Lung microvascular endothelial cell (primary cell): ENCODE measurements at regions not wholly inside any gene's neighbourhood (a gene's known extent, or its start where the extent isn't known, plus 50 kb on each side); places are given as distances from the start of the nearest gene placed in this dataset.
"Not testable (repeated sequence)": the region's sequence is repeated elsewhere in the genome, so short reads cannot be mapped to it uniquely, and the experiment has no call there.

Experiments used
- DNase-seq, 2 donors: peaks; one replicate each; pipeline versions ENCODE4 v3.0.0 to v3.0.0-alpha.2; 2010; ENCODE audit warnings: low read depth in 2 of 2

DNA sequence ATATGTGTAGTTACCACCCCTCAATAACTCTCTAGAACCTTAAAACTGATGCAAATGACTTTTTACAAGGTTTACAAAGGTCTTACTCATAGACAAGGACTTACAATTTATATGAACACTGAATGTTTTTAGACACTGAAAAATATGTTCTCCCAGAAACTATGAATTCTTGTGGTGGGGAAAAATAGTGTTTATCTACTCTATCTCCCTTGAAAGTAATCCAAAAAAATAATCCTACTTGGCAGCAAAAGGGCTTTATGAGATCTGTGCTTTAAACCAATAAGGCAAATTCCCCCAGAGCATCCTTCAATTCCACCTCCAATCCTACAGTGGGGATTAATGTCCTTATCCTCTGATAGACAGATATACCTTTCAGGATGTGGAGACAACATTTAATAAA, 1984.1 kb upstream of the RAG2 start:
- DNase-seq: no peak

DNA sequence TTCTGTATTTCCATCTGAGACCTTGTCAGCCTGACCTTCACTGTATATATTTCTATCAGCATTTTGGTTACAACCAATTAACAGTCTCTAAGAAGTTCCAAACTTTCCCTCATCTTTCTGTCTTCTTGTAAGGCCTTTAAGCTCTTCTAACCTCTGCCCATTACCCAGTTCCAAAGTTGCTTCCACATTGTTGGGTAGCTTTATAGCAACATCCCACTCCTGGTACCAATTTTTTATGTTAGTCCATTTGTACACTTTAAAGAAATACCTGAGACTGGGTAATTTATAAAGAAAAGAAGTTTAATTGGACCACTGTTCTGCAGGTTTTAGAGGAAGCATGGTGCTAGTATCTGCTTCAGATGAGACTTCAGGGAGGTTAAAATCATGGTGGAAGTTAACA, 1979.7 kb upstream of the RAG2 start:
- no peak for DNase-seq

DNA sequence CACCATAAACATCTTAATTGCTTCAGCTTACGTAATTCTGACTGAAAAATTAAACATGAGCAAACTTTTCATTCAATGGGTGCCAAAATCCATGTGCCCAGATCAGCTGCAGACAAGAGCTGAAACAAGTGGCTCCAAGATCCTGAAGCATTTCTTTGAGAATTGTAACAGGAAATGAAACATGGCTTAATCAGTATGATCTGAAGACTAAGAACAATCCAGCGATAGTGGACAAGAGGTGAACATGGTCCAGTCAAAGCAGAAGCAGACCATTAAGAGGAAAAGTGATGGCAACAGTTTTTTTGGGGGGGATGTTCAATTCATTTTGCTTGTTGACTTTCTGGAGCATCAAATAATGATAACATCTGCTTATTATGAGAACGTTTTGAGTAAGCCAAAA, 1964.5 kb upstream of the RAG2 start:
- no peak for DNase-seq

DNA sequence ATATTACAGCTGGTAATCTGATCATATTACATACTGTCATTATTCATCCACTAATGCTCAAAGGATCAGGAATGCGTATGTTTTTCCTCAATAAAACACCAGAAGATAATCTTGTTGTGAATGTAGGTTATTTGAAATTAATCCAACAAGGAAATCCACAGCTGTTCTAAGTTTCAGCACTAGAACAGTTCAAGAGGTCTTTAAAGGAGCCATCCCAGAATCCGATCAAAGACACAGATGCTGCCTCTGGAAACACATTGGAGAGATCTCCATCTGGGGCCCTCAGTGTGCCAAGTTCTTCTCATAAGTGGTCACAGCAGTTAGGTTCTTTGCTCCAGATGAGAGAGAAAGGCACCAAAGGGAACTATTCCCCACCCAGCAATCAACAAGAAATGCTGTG, 1955.1 kb upstream of the RAG2 start:
- DNase-seq: no peak

DNA sequence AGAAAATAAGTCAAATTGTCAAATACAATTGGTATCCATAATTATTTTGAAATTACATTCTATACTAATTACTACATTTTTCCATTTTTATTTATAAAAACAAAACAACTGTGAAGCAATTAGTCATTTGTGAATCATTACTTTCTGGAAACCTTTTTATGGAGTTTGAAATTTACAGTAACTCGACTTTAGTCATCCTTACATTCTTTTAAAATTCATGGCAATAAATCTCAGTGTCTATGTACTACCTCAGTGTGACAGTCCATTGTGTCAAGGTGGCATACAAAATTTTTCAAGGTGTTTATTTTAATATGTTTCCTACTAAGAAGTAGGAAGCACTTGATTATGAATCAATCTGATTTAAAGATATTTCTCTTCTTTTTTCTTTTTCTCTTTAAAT, 1949.4 kb upstream of the RAG2 start:
- no peak for DNase-seq

DNA sequence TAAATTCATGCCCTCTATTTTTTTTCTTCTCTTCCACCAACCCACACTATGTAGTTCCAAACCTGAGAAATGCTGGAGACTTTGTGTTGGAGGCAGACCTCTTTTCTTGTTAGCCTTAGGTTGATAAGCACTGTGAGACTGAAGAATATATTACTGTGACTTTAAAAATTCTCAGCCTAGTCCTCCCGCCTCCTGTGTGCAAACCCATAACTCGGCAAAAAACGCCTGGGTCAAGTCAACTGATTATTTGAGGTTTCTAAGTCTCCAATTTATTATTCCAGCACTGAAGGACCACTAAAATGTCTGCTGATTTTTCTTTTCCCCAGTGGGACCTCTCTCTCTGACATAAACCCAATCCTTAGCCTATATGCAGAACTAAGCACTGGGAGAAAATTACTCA, 1946.0 kb upstream of the RAG2 start:
- no peak for DNase-seq

DNA sequence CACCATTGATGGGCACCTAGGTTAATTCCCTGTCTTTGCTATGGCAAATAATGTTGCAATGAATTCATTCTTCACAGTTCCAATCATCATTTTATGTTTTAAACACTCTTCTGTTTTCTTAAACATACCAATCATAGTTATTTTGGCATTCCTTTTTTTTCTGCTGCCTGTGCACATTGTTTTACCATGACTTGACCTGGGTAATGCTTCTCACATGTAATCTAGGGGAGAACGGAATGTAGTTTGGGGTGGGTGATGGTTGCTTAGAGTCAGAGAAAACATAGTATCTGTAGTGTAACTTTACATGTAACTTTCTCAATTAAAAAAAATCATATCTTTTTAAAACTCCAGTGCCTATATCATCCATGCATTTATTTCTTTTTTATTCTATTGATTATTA, 1945.3 kb upstream of the RAG2 start:
- no peak for DNase-seq

DNA sequence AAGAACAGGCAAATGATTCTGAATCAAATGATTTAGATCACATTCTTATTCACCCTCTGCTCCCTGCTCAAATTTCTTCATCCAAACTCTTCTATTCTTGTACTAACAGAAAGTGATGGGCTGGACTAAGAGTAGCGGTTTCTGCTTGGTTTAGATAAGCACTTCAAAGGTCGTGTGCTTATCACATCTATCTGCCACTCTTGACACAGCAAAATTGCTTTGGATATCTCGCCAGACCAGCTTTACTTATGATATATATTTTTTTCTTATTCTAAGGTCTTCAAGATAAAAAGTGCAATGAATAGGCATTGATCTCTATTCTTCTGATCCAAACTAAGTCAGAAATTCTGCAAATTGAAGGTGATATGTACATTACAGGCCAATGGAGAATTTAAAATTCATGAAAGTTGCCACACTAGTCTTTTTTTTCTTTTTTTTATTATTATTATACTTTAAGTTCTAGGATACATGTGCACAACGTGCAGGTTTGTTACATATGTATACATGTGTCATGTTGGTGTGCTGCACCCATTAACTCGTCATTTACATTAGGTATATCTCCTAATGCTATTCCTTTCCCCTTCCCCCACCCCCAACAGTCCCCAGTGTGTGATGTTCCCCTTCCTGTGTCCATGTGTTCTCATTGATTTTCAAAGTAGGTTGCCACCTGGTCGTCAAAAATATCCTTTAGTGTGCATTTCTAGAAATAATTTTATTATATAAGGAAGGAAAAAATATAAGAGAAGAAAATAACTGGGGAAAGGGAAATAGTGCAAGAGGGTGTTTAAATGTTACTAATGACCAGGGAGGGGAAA, 1941.0 kb upstream of the RAG2 start:
- DNase-seq: no peak

DNA sequence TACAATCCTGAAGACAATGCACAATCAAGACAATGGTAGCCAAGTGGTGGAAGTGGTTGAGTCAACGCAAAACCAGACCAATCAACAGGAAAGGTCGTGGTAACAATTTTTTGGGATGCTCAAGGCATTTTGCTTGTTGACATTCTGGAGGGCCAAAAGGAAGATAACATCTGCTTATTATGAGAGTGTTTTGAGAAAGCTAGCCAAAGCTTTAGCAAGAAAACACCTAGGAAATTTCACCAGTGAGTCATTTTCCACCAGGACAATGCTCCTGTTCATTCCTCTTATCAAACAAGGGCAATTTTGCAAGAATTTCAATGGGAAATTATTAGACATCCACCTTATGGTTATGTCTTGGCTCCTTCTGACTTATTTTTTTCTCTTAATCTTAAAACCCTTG, 1932.2 kb upstream of the RAG2 start:
- DNase-seq: no peak

DNA sequence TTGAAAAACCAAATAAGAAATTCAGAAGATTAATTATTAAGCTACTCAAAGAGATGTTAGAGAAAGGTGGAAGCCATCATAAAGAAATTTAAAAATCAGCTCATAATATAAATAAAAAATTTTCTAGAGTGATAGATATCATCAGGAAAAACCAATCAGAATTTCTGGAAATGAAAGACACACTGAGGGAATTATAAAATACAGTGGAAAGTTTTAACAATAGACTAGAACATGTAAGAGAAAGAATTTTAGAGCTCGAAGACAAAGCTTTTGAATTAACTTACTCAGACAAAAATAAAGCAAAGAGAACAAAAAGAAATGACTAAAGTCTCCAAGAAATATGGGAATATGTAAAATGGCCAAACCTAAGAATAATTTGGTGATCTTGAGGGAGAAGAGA, 1926.9 kb upstream of the RAG2 start:
- no peak for DNase-seq

DNA sequence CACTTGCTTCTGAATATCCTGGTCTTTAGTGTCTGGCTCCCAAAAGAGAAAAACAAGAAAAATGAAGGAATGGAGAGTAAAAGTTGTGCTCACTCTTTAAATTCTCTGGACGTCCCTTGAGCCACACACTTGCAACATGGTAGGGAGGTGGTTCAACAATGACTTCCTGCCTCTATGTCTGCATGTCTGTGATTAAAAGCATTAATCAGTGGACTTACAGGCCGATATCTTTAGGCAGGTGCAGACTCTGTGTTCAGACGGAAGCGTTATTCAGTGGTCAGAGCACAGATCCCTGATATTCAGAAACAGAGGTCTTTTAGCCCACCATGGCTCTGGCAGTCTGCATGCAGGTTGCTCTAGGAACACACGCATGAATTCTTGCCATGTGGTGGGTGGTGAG, 1920.0 kb upstream of the RAG2 start:
- no peak for DNase-seq

DNA sequence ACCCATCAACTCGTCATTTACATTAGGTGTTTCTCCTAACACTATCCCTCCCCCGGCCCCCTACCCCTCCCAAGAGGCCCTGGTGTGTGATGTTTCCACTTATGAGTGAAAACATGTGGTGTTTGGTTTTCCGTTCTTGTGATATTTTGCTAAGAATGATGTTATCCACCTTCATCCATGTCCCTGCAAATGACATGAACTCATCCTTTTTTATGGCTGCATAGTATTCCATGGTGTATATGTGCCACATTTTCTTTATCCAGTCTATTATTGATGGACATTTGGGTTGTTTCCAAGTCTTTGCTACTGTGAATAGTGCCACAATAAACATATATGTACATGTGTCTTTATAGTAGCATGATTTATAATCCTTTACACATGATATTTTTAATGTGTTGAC, 1914.8 kb upstream of the RAG2 start:
- DNase-seq: not testable (repeated sequence)

DNA sequence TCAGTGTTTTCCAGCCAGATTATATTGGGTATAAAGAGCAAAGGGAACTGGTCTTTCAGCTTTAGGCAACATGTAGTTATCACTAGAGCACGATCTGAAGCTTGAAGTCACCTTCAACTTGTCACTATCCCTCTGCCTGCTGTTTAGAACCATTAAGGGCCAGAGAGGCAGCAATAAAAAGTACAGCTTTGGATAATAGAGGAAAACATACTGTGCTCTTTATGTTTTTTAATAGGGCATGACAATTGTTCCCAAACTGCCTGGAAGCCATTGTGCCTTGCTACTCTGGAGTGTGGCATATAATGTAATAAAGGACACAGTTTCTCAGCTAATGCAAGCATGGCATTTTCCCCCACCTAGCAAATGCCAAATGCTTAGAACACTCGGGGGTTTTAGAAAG, 1912.0 kb upstream of the RAG2 start:
- DNase-seq: no peak

DNA sequence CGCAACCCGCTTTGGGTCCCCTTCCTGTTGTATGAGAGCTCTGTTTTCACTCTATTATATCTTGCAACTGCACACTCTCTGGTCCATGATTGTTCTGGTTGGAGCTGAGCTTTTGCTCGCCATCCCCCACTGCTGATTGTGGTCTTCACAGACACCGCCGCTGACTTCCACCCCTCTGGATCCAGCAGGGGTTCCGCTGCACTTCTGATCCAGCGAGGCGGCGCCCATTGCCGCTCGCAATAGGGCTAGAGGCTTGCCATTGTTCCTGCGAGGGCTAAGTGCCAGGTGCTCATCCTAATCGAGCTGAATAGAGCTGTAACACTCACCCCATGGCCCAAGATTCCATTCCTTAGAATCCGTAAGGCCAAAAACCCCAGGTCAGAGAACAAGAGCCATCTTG, 1905.8 kb upstream of the RAG2 start:
- DNase-seq: no peak

DNA sequence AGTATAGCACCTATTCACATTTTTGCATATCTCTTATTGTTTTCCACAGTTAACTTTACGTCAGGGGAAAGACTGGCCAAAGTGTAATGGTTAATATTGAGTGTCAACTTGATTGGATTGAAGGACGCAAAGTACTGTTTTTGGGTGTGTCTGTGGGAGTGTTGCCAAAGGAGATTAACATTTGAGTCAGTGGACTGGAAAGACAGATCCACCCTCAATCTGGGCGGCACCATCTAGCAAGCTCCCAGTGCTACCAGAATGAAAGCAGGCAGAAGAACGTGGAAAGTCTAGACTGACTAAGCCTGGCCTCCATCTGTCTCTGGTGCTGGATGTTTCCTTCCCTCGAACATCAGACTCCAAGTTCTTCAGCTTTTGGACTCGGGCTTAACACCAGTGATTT, 1900.7 kb upstream of the RAG2 start:
- no peak for DNase-seq

DNA sequence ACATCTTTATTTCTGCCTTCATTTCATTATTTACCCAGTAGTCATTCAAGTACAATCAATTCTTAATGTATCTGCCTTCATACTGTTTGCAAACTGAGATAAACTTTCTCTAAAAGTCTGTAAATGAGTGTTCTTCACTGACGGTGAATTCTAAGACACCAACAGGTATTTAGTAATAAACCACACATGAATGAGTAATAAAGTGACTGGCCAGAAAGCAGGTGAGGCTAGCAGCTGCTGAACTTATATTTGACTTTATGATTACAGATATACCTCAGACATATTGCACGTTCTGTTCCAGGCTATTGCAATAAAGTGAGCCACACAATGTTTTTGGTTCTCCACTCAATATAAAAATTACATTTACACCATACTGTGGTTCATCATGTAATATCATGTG, 1894.0 kb upstream of the RAG2 start:
- no peak for DNase-seq

DNA sequence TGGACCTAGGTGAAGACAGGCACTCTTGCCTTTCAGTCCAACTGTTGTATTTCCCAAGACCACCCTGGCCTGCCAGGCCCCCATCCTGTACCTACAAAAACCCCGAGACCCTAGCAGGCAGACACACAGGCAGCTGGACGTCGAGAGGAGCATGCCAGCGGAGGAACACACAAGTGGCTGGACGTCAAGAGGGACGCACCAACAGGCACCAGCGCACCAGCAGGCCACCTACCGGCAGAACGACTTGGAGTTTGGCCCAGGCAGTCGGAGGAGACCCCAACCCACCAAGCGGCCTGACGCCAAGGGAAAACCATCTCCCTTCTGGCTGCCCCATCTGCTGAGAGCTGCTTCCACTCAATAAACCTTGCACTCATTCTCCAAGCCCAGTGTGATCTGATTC, 1883.4 kb upstream of the RAG2 start:
- DNase-seq: no peak

DNA sequence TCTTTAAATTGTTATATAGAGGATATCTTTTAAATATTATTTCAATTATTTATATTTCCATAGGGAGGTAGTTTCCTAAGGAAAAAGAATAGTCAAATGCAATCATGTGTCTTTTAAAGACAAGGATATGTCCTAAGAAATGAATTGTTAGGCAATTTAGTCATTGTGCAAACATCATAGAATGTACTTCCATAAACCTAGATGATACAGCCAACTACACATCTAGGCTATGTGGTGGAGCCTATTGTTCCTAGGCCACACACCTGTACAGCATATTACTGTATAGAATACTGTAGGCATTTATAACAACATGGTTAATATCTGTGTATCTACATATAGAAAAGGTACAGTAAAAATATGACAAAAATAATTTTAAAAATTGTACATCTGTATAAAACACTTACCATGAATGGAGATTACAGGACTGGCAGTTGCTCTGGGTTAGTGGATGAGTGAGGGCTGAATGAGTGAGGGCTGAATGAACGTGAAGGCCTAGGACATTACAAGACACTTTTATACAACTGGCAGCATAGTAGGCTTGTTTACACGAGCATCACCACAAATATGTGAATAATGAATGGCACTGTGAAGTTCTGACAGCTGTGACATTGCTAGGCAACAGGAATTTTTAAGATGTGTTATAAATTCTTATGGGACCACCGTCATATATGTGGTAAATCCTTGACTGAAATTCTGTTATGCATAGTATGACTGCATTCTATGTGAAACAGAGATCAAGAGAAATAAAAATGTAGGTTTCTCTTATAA, 1879.0 kb upstream of the RAG2 start:
- DNase-seq: no peak

DNA sequence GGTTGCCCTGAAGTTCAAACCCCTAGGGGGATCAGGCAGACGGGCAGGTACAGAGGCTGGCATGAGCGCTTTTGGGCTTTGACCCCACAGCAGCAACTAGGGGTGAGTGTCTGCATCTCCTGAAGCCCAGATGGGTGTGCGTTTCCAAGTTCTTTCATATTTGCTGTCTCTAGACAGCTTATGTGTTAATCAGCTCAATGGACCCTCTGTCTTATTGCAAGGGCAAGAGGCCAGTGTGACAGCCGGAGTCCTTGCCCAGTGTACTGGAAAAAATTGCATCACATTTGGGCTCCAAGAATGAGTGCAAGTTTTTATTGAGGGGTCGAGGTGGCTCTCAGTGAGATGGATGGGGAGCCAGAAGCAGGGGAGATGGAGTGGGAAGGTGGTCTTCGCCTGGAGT, 1863.7 kb upstream of the RAG2 start:
- no peak for DNase-seq

DNA sequence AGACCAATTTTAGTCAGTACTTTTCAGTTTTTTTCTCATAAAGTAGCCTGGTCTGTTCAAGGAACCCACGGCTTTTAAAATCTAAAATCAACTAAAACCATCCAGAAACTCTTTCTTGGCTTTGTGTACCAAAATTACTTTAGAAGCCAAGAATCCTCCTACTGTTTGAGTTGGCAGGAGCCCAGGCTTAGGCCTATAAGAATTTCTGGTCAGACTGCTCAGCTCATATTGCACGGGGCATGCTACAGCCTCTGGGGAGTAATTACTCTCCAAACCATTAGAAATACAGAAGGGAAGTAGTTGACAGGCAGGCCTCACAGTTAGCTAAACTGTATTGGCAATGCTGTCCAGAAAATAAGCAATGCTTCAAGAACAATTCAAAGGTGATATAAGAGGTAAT, 1862.9 kb upstream of the RAG2 start:
- no peak for DNase-seq

DNA sequence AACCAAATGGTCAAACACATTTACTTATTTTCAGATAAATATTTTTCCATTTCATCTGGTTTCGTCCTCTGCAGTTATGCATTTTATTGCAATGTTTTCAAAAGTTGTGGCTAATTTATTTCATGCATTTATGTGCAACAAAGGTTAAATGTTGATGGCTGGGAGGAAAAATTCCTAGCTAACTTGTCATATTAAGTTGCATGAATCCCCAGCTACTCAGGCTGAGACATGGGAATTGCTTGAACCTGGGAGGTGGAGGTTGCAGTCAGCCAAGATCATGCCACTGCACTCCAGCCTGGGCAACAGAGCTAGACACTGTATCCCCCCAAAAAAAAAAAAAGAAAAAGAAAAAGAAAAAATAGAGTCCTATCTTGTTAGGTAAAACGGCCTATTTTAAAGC, 1862.4 kb upstream of the RAG2 start:
- DNase-seq: no peak

DNA sequence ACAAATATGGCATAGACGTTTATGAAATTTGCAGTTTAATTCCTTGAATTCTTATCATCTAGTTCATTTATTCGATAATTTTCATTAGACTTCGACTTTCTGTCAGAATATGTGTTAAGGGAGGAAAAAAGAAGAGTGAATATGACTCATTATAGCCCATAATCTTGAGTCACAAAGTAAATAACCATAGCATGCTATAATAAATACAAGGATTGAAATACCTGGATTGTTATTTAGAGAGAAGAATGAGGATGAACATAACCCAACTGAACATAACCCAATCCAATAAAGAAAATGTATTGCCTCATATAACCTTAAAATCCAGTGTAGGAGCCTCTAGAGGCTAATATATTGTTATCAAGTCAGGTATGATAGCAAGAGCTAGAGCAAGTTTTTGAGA, 1858.3 kb upstream of the RAG2 start:
- no peak for DNase-seq

DNA sequence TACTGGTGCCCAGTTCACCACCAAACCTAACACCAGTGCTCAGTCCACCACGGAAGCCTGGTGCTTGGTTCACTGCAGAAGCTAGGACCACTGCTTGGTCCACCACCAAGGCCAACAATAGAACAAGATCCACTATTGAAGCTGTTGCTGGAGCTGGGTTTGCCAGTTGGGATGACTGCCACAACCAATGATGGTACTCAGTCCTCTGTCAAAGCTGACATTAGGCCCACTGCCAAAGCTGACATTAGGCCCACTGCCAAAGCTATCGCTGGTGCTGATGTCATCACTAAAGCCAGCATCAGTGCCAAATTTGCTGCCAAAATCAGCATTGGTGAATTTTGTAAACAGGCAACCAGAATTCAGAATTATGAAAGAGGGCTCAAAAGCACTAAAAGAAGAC, 1850.2 kb upstream of the RAG2 start:
- DNase-seq: peak in 1 of 2 donors; percentile 0
